ENCODE measurements at regions not wholly inside any gene's neighbourhood (a gene's known extent, or its start where the extent isn't known, plus 50 kb on each side); places are given as distances from the start of the nearest gene placed in this dataset.
A peak's percentile ranks its signal among the peaks of the same experiment; 100 is the strongest.

DNA sequence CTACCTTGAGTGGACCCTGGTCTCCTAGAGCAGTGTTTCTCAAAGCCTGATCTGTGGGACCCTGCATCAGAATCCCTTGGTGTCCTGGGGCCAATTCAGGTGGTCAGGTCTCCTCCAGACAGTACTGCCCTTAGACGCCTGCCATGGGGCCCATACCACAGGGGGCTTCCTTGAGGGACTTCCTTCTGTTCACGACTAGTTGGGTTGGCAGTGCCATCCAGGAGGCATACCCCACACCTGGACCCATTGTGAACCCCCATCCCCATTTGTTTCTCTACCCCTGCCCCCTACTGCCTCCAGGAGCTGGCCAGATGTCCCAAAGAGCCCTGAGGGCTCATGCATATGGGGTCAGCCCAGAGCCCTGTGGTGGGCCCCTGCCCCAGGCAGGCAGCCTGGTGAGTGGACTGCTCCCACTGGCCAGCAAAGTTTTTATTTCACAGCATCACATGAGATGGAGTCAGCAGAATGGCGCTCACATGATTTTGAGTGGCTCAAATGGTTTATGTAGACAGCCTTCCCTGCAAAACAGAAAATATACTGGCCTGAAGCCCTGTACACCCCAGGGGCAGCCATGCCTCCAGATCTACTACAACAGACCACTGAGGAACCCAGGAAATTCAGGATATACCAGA lies 259.9 kb upstream of the ZMIZ1 start:
- Mint-ChIP-seq H3K4me3 (no peak overlapping the region), H3K9me3 (no peaks in the 10 kb centered on the region), H3K4me1 (no peaks in the 10 kb centered on the region), H3K36me3 (no peaks in the 10 kb centered on the region), H3K27ac (no peak overlapping the region)
- ATAC-seq, result no peak
- DNase-seq (ENCODE audit: low spot score in 2 of 2), result no peak

DNA sequence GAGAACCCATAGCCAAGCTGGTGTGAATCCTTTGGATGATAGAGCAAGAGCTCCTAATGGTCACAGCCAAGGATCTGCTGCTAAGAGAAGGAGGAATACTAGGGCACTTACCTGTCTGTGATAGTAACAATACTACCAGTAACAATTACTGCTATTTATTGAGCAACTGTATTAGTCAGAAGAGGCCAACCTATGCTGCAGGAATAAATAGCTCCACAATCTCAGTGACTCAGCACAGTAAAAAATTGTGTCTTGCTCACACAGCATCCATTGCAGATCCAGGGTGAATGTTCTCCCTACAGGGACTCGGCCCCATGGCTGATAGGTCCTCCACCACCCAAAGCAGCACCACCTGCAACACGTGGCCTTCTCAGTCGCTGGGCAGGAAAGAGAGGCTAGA lies 257.6 kb upstream of the ZMIZ1 start:
- no peak overlapping the region for H3K4me3 Mint-ChIP-seq
- no peaks in the 10 kb centered on the region for H3K4me1 Mint-ChIP-seq
- no peak overlapping the region for H3K27ac Mint-ChIP-seq
- no peak for ATAC-seq
- no peak for DNase-seq (ENCODE audit: low spot score in 2 of 2)
- H3K36me3 Mint-ChIP-seq, result no peaks in the 10 kb centered on the region
- no peaks in the 10 kb centered on the region for H3K9me3 Mint-ChIP-seq

DNA sequence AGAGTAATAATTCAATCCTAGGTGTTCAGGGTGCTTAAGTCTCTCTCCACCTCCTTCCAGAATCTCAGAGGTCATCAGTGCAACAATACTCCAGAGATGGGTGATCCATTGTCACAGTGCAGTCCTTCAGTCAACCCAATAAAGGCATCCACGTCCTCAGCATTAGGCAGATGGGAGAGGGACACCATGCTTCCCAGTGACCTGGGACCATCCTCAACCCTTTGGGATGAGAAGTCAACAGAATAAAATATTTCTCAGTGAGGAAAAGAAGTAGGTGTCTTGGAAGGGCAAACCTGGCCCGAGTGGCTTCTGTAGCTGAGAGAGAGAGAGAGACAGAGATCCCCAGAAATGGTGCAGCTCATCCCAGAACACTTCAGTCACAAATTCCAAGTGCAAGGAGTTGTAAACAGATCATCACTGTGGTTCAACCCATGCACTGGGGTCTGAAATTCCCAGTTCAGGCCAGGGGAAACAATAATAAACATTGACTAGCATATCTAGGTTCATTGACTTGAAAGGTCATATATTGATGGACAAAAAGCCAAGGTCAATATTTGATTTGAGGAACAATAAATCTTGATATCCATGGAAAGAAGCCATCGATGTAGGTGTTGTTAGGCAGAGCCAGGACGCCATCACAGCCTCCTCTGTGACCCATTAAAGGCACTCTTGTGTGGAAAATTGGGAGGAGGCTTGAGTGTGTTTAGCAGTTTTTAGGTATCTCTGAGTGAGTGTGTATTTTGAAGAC lies 256.0 kb upstream of the ZMIZ1 start:
- Mint-ChIP-seq H3K36me3 (no peaks in the 10 kb centered on the region), H3K27ac (no peak overlapping the region), H3K4me3 (no peak overlapping the region), H3K9me3 (no peaks in the 10 kb centered on the region), H3K4me1 (no peaks in the 10 kb centered on the region)
- DNase-seq (ENCODE audit: low spot score in 2 of 2), result no peak
- no peak for ATAC-seq

DNA sequence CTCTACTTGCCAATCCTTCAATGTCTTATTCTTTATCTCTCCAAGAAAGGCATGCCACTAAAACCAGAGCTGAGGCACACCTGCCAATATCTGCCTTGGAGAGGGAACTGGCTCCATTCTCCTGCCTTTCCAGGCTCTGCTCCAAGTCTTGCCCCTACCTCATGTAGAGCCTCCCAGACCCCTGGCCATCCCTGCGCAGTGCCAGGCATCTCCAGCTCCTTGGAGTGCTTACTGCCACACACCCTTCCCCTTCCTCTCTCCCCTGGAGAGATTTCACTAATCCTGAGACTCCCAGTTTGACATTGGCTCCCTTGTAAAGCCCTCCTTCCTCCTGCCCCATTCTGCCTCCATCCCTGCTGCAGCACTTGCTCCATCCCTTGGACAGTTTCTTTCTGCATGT lies 255.2 kb upstream of the ZMIZ1 start:
- Mint-ChIP-seq H3K9me3 (no peaks in the 10 kb centered on the region), H3K27ac (no peak overlapping the region), H3K4me1 (no peaks in the 10 kb centered on the region), H3K36me3 (no peaks in the 10 kb centered on the region), H3K4me3 (no peak overlapping the region)
- DNase-seq (ENCODE audit: low spot score in 2 of 2) (no peak), ATAC-seq (no peak)

DNA sequence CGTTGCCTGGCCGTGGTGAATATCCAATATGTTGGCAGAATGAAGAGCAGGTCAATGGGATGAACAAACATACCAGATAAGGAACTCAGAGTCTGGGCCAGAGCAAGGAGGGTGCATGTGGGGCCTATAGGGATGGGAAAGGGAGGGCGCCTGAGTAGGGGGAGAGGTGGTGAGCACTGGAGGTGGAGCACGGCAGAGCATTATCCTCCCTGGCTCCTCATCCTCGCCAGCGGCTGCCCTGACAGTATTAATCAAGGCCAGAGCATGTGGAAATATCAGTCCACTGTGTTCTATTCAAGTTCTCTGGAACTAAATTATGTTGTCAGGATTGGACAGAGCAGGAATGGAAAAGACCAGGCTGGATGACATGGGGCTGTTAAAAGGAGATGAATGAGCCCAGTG lies 254.8 kb upstream of the ZMIZ1 start:
- no peak for DNase-seq (ENCODE audit: low spot score in 2 of 2)
- no peaks in the 10 kb centered on the region for H3K9me3 Mint-ChIP-seq
- no peak overlapping the region for H3K27ac Mint-ChIP-seq
- ATAC-seq, result no peak
- H3K36me3 Mint-ChIP-seq, result no peaks in the 10 kb centered on the region
- H3K4me1 Mint-ChIP-seq, result no peaks in the 10 kb centered on the region
- H3K4me3 Mint-ChIP-seq, result no peak overlapping the region

DNA sequence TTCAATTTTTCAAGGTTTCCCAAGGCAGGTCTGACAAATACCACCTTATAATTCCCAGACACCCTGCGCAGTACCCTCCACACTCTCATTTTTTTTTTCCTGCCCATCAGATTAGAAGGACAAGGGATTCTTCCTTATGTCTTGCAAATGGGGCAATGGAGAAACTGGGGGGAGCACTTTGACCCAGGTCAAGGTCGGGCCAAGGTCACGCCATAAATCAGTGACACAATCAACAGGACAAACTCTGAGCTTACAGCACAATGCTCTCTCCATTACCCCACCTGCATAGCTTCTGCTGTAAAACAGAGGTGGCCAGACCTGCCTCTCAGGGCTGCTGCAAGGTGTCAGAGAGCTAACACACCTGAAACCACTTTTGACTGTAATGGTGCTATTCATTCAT lies 254.4 kb upstream of the ZMIZ1 start:
- Mint-ChIP-seq H3K4me1 (no peaks in the 10 kb centered on the region), H3K9me3 (no peaks in the 10 kb centered on the region), H3K4me3 (no peak overlapping the region), H3K27ac (no peak overlapping the region), H3K36me3 (no peaks in the 10 kb centered on the region)
- DNase-seq (ENCODE audit: low spot score in 2 of 2) (no peak), ATAC-seq (no peak)

DNA sequence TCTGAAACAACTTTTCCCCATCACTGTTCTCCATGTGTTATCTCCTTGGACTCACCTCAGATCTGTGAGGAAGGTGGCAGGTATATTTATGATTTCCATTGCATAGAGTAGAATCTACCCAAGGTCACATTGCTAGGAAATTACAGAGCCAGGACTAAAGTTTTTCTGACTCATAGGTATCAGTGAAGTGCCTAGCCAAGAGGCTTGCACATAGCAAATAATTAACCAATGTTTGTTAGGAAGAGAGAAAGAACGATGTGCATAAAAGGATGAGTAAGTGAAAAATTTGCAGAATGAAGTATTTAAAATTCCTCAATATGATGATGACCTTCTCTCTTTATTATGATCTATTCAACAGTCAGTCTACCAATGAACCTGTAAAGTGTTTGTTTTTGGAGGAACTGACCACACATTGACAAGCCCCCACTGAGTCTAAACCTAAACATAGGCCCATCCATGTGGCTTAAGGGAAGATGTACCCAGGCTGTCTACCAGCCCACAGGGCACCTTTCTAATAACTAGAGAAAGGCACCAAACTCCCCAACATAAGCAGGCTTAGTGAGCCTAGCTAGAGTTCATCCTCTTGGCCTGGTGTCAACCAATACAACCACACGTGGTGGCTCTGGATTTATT lies 252.9 kb upstream of the ZMIZ1 start:
- ATAC-seq, result no peak
- DNase-seq (ENCODE audit: low spot score in 2 of 2), result no peak
- Mint-ChIP-seq H3K4me3 (no peak overlapping the region), H3K9me3 (no peaks in the 10 kb centered on the region), H3K27ac (no peak overlapping the region), H3K4me1 (no peaks in the 10 kb centered on the region), H3K36me3 (no peaks in the 10 kb centered on the region)

DNA sequence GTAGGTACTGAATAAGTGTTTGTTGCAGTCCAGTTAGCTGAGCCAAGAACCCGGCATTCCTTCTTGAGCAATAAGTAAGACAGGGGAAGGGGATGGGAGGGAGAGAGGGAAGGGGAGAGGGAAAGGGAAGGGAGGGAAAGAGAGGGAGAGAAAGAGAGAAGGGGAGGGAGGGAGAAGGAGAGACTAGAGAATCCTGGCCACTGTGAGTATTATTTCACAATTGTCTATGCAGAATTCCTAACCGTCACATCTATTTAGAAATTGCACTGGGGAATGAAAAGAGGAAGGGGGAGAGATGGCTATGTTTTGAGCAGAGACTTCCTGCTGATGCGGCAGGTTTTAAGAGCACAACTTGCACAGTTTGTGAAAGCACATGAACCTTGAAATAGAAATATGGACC lies 251.4 kb upstream of the ZMIZ1 start:
- H3K36me3 Mint-ChIP-seq, result no peaks in the 10 kb centered on the region
- H3K27ac Mint-ChIP-seq, result no peak overlapping the region
- no peak for DNase-seq (ENCODE audit: low spot score in 2 of 2)
- no peaks in the 10 kb centered on the region for H3K9me3 Mint-ChIP-seq
- H3K4me1 Mint-ChIP-seq, result no peaks in the 10 kb centered on the region
- no peak overlapping the region for H3K4me3 Mint-ChIP-seq
- no peak for ATAC-seq

DNA sequence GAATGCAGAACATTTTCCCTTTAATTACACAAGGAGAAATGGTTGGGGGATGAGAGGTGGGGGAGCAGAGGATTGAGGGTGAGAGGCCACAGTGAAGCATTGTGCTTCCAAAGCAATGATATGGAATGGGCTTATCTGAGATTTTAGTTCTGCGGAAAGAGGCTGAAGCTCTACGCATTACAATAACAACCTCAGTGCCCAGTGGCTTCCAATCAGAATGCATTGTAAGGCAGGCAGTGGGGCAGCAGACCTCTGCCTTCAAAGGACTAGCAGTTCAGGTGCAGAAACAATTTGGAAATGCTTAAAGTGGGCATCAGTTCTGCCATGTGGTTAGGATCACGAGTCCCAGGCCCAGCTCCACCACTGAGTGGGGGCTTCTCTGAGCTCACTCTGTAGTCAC lies 251.0 kb upstream of the ZMIZ1 start:
- H3K36me3 Mint-ChIP-seq, result no peaks in the 10 kb centered on the region
- no peak overlapping the region for H3K27ac Mint-ChIP-seq
- H3K4me1 Mint-ChIP-seq, result no peaks in the 10 kb centered on the region
- no peaks in the 10 kb centered on the region for H3K9me3 Mint-ChIP-seq
- ATAC-seq, result no peak
- H3K4me3 Mint-ChIP-seq, result no peak overlapping the region
- no peak for DNase-seq (ENCODE audit: low spot score in 2 of 2)

DNA sequence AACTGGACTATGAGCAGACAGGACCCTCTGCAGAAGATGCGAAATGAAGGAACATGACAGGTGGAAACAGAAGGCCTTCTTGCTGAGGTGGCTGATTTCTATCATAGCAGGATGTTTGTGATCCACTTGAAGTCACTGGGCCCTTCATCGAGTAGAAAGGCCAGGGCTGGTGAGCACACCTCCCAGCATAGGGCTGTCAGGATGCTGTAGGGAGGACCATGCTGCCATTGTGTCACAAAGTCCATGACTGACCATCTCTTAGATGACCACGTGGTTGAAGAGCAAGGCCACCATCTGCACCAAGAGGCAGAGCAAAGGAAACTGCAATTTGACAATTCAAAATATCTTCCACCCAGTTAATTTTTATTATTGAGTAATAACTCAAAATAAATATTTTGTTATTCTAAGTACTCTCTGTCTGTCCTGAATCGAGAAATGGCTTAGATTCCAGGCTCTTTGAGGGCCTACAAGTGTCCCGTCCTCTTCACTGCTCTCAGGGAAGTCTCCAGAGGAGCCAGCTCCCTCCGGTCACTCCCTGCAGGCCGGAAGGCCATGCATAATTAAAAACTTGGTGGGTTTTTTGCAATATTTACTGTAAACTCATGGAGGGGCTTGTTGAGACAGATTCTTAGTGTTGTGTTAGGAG lies 249.3 kb upstream of the ZMIZ1 start:
- no peak for DNase-seq (ENCODE audit: low spot score in 2 of 2)
- no peaks in the 10 kb centered on the region for H3K36me3 Mint-ChIP-seq
- no peaks in the 10 kb centered on the region for H3K9me3 Mint-ChIP-seq
- no peak for ATAC-seq
- H3K4me1 Mint-ChIP-seq, result no peaks in the 10 kb centered on the region
- no peak overlapping the region for H3K27ac Mint-ChIP-seq
- no peak overlapping the region for H3K4me3 Mint-ChIP-seq

DNA sequence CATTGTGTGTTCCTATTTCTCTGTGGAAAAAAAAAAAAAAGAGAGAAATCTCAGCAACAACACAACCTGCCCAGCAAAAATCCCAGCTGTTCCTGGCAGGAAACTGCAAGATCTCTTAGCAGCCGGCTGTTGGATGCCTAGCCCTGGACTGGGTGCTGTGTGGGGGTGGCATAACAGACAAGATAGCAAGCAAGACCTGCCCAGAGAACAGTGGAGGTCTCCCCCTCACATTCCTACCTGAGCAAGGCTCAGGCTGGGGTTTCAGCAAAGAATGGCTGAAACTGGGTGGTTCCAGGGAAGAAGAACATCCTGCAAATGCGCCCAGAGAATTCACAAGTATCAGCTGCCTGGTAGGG lies 248.8 kb upstream of the ZMIZ1 start:
- H3K9me3 Mint-ChIP-seq, result no peaks in the 10 kb centered on the region
- no peaks in the 10 kb centered on the region for H3K4me1 Mint-ChIP-seq
- DNase-seq (ENCODE audit: low spot score in 2 of 2) (no peak), ATAC-seq (no peak)
- H3K36me3 Mint-ChIP-seq, result no peaks in the 10 kb centered on the region
- no peak overlapping the region for H3K27ac Mint-ChIP-seq
- no peak overlapping the region for H3K4me3 Mint-ChIP-seq

DNA sequence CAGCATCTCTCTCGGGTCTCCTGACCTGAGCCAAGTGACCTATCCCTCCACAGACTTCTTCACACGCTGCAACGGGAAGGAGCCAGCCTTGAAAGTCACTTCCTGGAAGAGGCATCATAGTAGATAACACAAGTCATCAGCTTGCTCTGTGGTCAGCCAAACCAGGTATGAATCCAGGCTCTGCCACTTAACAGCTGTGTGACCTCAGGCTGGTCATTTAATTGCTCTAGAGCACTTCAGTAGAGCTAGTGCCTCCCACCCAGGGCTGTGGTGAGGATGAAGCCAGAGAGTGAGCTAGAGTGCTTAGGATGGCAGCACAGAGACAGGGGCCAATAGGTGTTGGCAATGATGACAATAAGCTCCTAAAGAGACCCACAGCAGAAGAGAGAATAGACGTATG lies 247.7 kb upstream of the ZMIZ1 start:
- H3K4me1 Mint-ChIP-seq, result no peaks in the 10 kb centered on the region
- H3K27ac Mint-ChIP-seq, result no peak overlapping the region
- no peak overlapping the region for H3K4me3 Mint-ChIP-seq
- no peaks in the 10 kb centered on the region for H3K9me3 Mint-ChIP-seq
- H3K36me3 Mint-ChIP-seq, result no peaks in the 10 kb centered on the region
- DNase-seq (ENCODE audit: low spot score in 2 of 2) (no peak), ATAC-seq (peak; percentile 23)

DNA sequence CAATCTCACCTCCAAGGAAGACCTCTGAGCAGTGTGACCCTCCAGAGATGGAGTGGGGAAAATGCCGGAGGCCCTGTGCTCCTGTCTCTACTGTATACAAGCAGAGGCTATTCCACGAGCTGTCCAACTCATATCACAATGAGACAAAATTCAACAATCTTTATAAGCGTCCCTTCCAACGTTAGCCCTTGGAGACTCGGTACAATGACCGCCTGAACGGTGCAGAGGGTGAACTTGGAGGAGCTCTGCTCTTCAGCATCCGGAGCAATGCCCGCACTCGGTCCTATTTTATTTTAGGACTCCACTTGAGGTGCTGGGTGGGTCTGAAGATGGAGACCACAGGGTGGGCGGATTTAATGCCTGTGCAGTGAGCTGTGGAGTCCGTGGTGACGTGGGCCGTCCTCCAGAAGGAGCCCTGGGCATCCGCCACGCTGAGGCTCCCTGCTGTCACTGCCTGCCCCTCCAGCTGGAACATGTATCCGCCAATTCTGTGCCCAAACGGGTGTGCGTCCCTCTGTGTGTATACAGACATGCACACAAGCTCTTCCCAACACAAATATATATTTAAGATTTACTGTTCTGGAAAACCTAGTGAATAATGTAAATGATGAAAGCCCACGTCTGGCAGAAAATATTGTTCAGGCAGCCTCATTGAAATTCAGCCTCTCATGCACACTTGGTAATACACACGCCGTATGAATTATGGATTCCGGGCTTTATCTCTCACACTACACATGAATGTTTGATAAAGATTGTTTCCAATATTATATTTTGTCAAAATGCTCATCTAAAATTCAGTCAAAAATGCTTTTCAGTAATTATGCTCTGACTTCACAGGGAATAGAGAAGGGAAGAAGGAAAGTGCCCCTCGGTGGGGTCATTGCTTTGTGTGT lies 239.9 kb upstream of the ZMIZ1 start:
- Mint-ChIP-seq H3K27ac (no peak overlapping the region), H3K4me3 (no peak overlapping the region), H3K4me1 (no peaks in the 10 kb centered on the region), H3K36me3 (no peaks in the 10 kb centered on the region), H3K9me3 (peaks cover 2% of the 10 kb centered on the region)
- DNase-seq (ENCODE audit: low spot score in 2 of 2) (no peak), ATAC-seq (no peak)

DNA sequence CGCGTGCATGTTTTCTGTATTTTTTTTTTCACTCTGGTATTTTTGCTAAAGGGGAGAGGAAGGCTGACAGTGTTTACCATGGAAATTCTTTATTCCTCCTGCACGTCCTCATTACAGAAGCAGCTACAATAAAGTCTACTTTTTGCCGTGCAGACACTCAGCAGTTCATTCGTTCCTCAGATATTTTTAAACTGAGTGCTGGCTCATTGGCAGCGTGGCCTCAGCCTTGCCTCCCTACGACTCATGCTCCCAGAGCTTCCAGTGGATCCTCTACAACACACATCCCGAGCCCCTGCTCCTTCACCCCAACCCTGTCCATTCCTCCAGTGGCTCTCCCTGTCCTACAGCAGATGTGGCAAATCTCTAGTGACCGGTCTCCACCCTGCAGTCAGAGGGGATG lies 239.2 kb upstream of the ZMIZ1 start:
- no peak for DNase-seq (ENCODE audit: low spot score in 2 of 2)
- no peak overlapping the region for H3K27ac Mint-ChIP-seq
- ATAC-seq, result no peak
- H3K9me3 Mint-ChIP-seq, result peaks cover 2% of the 10 kb centered on the region
- no peaks in the 10 kb centered on the region for H3K36me3 Mint-ChIP-seq
- no peak overlapping the region for H3K4me3 Mint-ChIP-seq
- H3K4me1 Mint-ChIP-seq, result no peaks in the 10 kb centered on the region
